Endothelial cell of hepatic sinusoid (primary cell): ENCODE measurements at regions not wholly inside any gene's neighbourhood (a gene's known extent, or its start where the extent isn't known, plus 50 kb on each side); places are given as distances from the start of the nearest gene placed in this dataset.

Experiments used
- in situ Hi-C: cut with HindIII; loops from 2 replicates; pipeline ENCODE4 v1.10.0; 2017; ENCODE audit warnings: low sequenced_read_pairs

GRCh38 chr10:94276140-94276539 is 86.6 kb downstream of the NOC3L start:
- in situ Hi-C loops, result no loop called here

- in situ Hi-C loops, result no loop called here
These were observed 85.3 kb downstream of the NOC3L start for GRCh38 chr10:94277450-94277849.

GRCh38 chr10:94279835-94280709 is 82.7 kb downstream of the NOC3L start:
- in situ Hi-C loops, result no loop called here

GRCh38 chr10:94281654-94282053 is 81.1 kb downstream of the NOC3L start:
- in situ Hi-C loops, result no loop called here

- in situ Hi-C loops, result no loop called here
These were observed 80.4 kb downstream of the NOC3L start for GRCh38 chr10:94282369-94282768.
